ENCODE measurements at regions not wholly inside any gene's neighbourhood (a gene's known extent, or its start where the extent isn't known, plus 50 kb on each side); places are given as distances from the start of the nearest gene placed in this dataset.
A peak's percentile ranks its signal among the peaks of the same experiment; 100 is the strongest.

- DNase-seq (ENCODE audit: low spot score) = peak; percentile 61
Observed at GRCh38 chrX:45295259-45295986, 94.7 kb upstream of the DIPK2B start.

- peak; percentile 1 for DNase-seq (ENCODE audit: low spot score)
Observed at GRCh38 chrX:45274576-45274975, 73.9 kb upstream of the DIPK2B start.

- no peak for DNase-seq (ENCODE audit: low spot score)
Observed at GRCh38 chrX:45267007-45267406, 66.3 kb upstream of the DIPK2B start.

GRCh38 chrX:45266456-45266855 lies 65.8 kb upstream of the DIPK2B start:
- no peak for DNase-seq (ENCODE audit: low spot score)

GRCh38 chrX:45264865-45265264 lies 64.2 kb upstream of the DIPK2B start:
- DNase-seq (ENCODE audit: low spot score) = no peak

GRCh38 chrX:45261471-45261870 lies 60.8 kb upstream of the DIPK2B start:
- no peak for DNase-seq (ENCODE audit: low spot score)

GRCh38 chrX:45261005-45261404 lies 60.3 kb upstream of the DIPK2B start:
- DNase-seq (ENCODE audit: low spot score) = no peak

- no peak for DNase-seq (ENCODE audit: low spot score)
Observed at GRCh38 chrX:45258731-45259402, 58.2 kb upstream of the DIPK2B start.

All from LoVo (cell line).